GM12891 (cell line): ENCODE measurements at regions not wholly inside any gene's neighbourhood (a gene's known extent, or its start where the extent isn't known, plus 50 kb on each side); places are given as distances from the start of the nearest gene placed in this dataset.

Experiments
- DNase-seq: peaks from one replicate; pipeline ENCODE4 v3.0.0; 2011; ENCODE audit warnings: low spot score; ENCODE audit not compliant: insufficient read length
- FAIRE-seq: peaks from 2 replicates; lab custom pipeline; 2011; peaks lifted over from hg19 to GRCh38; lab: Jason Lieb, UNC
- PAX5 ChIP-seq: IDR thresholded peaks from 2 replicates; pipeline ENCODE4 v1.6.1; 2011; ENCODE audit warnings: low read length, moderate library complexity, mild to moderate bottlenecking; ENCODE audit not compliant: insufficient read depth, severe bottlenecking
- POLR2A ChIP-seq: IDR thresholded peaks from 2 replicates; pipeline ENCODE4 v1.6.1; 2011; ENCODE audit warnings: low read depth, low read length, control low read depth
- POLR2AphosphoS5 ChIP-seq: IDR thresholded peaks from 2 replicates; pipeline ENCODE4 v1.6.1; 2011; ENCODE audit warnings: low read depth, low read length, control low read depth
- POU2F2 ChIP-seq: IDR thresholded peaks from 2 replicates; pipeline ENCODE4 v1.6.1; 2011; ENCODE audit warnings: low read depth, mild to moderate bottlenecking, control low read depth, low read length, moderate library complexity
- SPI1 ChIP-seq: IDR thresholded peaks from 2 replicates; pipeline ENCODE4 v1.6.1; 2011; ENCODE audit warnings: low read depth, low read length, control low read depth
- TAF1 ChIP-seq: IDR thresholded peaks from 2 replicates; pipeline ENCODE4 v1.6.1; 2011; ENCODE audit warnings: low read depth, low read length, control low read depth

- FAIRE-seq (no peak), DNase-seq (no peak)
- no peak for TF ChIP-seq POLR2AphosphoS5
- no peak for TF ChIP-seq POLR2A
- no peak for TF ChIP-seq POU2F2
- TF ChIP-seq PAX5, result no peak
- TF ChIP-seq TAF1, result no peak
- TF ChIP-seq SPI1, result no peak
These were observed 58.4 kb upstream of the CERS6 start for GRCh38 chr2:168397629-168398028.

- TF ChIP-seq TAF1 (no peak), SPI1 (no peak), POU2F2 (no peak), POLR2AphosphoS5 (no peak), PAX5 (no peak), POLR2A (no peak)
- DNase-seq (no peak), FAIRE-seq (no peak)
These were observed 55.0 kb upstream of the CERS6 start for GRCh38 chr2:168401048-168401556.

GRCh38 chr2:168401771-168402170 lies 54.3 kb upstream of the CERS6 start:
- DNase-seq (no peak), FAIRE-seq (no peak)
- TF ChIP-seq TAF1, result no peak
- TF ChIP-seq PAX5, result no peak
- no peak for TF ChIP-seq POLR2AphosphoS5
- TF ChIP-seq POU2F2, result no peak
- no peak for TF ChIP-seq POLR2A
- no peak for TF ChIP-seq SPI1

- DNase-seq, result no peak
- TF ChIP-seq PAX5 (no peak), TAF1 (no peak)
- FAIRE-seq, result no peak
These were observed 53.5 kb upstream of the CERS6 start for GRCh38 chr2:168402531-168402930.

GRCh38 chr2:168403736-168404135 lies 52.3 kb upstream of the CERS6 start:
- no peak for DNase-seq
- no peak for TF ChIP-seq SPI1
- TF ChIP-seq POLR2AphosphoS5, result no peak
- no peak for TF ChIP-seq POU2F2
- TF ChIP-seq TAF1, result no peak
- no peak for TF ChIP-seq POLR2A
- no peak for TF ChIP-seq PAX5
- FAIRE-seq, result no peak

- no peak for TF ChIP-seq POLR2AphosphoS5
- no peak for TF ChIP-seq TAF1
- no peak for TF ChIP-seq PAX5
- TF ChIP-seq POLR2A, result no peak
- no peak for TF ChIP-seq SPI1
- TF ChIP-seq POU2F2, result no peak
- FAIRE-seq, result no peak
- DNase-seq, result no peak
These were observed 51.3 kb upstream of the CERS6 start for GRCh38 chr2:168404764-168405163.
